Renal cortex interstitium (tissue), 11 donors: ENCODE measurements at regions not wholly inside any gene's neighbourhood (a gene's known extent, or its start where the extent isn't known, plus 50 kb on each side); places are given as distances from the start of the nearest gene placed in this dataset.
A peak's percentile ranks its signal among the peaks of the same experiment; 100 is the strongest.

Experiments
- DNase-seq, 11 donors: peaks; one replicate each; pipeline ENCODE4 v3.0.0-alpha.2; 2013; ENCODE audit warnings: low read depth in 9 of 11, low spot score in 4 of 11; ENCODE audit errors: extremely low read depth in 1 of 11

DNA sequence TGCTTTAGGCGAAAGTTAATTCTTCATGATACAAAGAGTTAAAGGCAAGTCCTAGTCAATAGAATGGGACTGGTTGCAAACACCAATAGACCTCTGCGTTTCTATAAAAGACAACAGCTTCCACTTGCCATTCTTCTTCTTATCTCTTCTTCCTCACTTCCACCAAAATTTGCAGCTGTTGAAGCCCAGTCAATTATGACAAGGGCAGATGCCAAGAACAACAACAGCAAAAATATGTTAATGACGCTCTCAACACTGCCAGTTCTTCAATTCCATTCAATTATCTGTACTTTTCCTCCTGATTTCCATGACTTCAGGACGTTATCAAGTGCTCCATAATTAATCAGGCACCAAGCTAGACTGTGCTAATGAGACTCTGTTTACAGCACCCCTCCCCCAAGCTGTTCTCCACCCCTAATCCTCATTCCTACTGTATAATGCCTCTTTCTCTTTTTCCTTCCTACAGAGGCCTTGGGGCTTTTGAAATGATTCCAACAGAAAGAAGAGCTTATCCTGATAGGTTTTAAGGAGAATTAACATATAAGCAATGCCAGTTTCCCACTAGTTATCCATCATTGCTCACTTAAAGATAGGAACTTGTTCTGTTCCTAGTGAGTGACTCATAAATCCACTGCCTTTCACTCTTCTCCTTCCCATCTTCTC is 1160.5 kb downstream of the IGSF11 start:
- no peak for DNase-seq

DNA sequence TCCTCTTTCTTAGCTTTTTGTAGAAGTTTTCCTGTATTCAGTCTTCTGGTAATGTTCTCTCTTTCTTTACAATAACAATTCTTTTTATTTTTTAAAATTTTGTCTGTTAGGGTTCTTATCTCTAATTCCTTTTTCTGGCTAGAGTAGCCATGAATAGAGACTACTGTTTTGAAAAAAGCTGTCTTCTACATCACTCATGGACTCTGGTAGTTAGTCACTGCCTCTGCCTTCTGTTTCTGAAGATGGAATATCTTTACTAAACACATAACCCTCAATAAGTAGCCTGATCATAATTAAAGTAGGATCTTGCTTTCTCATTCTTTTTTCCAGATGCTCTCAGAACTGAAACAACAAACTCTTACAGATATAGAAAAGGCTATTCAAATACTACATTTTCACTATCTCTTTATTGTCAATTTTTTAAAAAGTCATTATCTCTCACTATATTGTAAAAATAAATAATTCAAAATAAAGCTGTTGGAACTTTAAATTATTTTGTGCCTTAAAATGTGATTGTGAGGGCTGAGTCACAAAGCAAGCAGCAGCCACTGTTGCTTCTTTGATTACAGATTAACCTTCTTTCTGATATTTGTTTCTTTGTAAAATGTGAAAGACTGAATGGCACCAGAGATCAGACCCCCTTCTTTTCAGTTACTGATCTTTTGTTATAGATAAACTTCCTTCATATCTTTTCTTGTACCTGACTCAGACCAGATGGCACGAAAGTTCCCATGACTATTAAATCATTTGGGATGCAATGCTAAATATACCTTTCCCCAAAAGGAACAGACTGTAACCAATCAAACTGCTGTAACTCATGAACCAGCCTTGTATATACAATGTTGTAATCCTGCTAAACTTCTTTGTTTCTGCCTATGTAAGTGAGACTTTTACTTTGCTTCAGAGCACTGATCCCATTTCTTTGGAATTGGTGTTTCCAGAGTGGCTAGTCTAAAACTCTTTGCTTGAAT is 1159.5 kb downstream of the IGSF11 start:
- DNase-seq, result no peak

DNA sequence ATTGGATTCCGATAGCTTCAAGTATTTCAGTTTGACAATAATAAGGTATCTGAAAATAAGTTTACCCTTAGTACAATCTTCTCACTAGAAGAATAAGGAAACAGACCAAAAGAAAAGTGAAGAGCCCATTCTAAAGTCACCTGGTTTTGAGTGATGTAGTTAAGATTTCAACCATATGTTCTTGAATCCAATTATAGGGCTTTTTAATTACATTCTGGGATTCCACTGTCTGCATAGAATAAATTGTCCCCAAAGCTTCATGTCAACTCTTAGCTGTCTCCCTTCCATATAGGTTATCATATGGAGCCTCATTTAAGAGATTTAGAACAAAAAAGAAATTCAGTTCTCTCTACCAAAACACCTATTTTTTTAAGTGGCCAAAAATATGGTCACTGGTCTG is 1158.8 kb downstream of the IGSF11 start:
- DNase-seq, result no peak

DNA sequence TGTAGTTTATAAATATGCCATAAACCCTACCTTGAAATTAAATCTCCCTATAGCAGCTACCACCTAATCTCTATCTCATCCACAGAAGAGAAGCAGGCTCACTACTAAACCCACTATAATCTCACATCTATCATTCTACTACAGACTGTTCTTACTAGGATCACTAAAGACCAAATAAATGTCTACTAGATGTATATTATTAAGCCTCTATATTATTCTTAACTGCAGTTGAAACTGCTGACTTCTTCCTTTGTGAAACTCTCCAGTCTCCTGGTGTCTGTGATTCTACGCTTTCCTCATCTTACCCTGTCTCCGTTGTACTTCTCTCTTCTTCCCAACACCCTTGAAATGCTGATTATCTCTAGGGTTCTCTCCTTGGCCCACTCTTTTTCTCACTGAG is 1154.0 kb downstream of the IGSF11 start:
- no peak for DNase-seq

DNA sequence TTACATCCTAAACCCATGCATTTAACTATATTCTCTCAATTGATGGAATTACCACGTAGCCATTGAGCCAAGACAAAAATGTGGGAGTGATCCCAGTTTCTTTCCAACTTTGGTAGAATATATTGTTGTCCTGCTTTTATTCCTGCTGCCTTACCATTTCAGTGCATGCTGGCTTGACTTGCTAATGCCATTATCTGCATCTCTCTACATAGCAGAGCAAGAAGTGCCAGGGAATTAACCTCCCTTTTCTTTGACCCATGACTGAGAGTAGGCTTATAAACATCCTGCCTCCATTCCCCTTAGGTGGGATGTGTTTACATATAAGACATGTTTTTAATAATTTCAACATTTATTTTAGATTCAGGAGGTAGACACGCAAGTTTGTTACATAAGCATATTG is 1153.4 kb downstream of the IGSF11 start:
- DNase-seq, result no peak

DNA sequence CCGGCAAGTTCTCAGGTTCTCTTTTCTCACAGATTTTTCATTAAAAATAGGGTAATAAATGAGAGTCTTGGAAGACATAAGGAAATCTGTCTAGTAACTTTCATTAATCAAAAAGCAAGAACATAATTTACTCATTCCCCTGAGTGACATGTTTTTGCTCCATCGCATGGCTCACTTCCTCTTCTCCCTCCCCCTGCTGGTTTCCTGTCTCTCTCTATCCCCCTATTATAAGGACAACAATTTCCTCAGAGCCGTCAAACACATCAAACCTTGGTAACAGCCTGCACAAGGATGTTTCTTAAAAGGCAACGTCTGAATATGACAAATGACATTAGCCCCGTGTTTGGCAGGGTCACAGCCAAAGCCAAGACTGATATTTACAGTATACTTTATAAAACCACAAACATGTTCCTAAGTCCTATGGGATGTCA is 1149.6 kb downstream of the IGSF11 start:
- peak in 2 of 11 donors; percentile 15 to 17 for DNase-seq

DNA sequence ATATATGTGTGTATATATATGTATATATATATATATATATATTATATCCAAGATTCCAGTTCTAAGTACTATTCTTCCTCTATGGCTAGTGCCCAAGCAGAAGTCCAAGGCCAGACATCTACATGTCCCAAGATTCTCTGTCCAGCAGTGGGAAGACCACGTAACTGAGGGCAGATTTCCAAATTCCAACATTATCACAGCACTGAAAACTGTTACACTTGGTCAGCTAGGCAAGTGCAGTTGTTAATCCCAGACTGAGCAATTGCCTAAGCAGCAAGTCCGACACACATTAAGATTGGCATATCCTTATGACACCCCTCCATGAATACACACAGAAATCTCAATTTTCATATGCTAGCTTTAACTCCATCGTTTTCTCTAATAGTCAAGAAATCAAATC is 1148.5 kb downstream of the IGSF11 start:
- no peak for DNase-seq

DNA sequence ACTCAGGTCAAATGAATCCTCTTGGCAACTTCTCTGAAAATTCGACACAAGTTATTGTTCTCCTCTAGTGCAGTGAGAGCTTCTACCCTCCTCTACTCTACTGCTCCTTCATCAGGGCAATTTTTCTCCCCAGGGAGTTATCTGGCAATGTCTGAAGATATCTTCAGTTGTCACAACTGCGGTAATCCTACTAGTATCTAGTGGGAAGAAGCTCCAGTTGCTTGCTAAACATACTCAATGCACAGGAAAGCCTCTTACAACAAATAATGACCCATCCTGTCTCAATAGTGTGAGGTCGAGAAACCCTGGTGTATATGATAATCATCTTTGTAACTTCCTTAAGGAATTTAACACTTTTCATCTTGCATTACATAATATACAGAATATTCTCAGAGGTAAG is 1147.6 kb downstream of the IGSF11 start:
- no peak for DNase-seq

DNA sequence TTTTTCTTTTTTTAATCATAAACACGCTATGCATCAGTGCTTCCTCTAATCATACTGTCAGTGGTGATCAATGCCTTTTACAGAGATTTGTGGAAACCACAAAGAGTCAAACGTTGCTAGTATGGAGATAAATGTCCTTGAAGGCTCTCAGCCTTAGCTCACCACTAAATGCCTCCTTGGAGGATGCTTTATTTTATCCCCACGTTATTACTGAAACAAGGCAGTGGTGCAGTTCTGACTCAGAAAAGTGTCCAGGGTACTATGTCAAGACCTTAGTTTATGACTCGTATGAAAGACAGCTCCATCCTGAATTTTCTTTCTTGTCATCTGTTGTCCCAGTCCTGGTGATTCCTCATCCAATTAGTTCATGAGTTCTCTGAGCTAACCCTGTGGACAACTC is 1146.7 kb downstream of the IGSF11 start:
- DNase-seq, result no peak

DNA sequence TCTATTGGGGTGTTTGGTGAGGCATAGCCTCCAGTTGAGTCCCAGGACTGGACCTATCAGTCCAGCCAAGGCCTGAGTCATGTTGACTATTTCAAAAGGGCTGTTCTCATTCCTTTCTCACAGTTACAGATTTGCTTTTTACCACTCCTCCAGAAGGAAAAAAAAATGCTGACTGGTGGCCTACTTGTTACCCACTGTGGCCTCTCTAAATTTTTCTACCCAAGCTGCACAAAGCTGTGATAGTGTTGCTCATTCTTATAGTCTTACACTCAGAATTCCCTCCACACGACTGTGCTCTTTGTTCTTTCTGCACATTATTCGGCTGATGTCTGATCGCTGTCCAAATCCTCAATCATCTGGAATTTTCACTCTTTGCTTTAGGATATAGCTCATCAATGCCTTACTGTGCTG is 1142.2 kb downstream of the IGSF11 start:
- no peak for DNase-seq

DNA sequence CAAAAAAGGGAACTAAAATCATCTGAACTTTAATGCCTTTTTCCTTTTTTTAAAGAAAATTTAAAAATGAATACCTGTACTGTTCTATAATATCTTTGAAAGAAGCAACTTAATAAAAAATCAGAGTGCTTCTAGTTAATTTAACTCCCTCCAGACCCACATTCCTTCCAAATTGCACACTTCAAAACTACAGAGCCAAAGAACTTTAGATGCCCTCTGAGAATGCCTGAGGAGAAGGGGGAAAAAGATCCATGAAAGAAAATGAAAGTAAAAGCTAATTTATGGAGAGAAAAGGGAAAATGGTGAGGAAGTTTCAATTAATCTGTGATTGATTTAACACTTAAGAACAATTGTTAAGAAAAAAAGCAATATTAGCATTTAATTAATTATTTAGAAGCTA is 1141.6 kb downstream of the IGSF11 start:
- DNase-seq, result no peak

DNA sequence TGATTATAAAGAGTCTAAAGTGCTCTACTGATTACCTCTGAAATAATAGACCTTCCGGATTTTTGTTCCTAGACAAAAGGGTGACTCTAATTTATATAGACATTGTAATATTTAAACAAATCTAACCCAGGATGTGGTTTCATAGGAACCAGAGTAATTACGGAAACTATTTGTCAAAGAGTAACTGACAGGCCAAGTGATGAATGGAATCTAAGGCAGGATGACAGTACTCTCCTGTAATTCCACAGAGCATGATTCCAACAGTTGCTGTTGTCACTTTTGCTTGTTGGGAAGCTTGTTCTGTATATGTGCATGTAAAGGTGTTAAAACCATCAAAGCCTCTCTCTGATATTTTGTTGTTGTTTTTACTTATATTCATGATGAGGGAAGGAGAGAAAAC is 1141.0 kb downstream of the IGSF11 start:
- DNase-seq, result no peak

DNA sequence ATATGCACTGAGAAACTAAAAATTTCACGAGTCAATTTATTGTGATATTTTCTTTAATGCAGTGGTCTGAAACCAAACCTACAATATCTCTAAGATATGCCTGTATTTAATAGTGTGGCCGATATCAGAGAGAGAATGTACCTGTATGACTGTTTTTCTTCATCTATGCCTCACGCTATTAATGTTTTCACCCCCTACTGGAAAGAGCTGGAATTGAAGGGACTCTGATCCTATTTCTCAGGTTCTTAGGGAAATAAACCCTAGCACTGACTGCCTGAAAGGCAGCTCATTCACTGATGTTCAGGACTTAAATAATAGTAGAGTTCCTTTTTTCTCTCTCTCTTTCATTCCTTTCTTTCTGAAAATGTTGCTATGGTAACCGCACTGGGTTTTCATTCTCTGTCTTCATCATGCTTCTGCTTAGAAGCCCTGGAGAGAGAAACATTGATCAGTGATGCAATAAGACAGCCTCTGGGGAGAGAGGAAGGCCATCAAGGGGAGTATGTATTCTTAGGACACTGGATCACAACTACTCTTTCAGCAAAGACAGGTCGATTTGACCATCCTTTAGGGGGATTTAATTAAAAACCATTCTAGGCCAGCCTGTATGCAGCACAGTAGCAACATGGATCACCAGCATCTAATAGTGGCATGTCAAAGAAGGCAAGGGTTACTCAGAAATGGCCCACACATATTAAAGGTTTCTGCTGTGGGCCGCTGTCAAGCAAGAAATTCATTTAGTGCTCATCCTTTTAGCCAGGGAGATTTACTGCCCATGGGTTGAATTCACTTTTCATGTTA is 1135.7 kb downstream of the IGSF11 start:
- DNase-seq, result no peak

DNA sequence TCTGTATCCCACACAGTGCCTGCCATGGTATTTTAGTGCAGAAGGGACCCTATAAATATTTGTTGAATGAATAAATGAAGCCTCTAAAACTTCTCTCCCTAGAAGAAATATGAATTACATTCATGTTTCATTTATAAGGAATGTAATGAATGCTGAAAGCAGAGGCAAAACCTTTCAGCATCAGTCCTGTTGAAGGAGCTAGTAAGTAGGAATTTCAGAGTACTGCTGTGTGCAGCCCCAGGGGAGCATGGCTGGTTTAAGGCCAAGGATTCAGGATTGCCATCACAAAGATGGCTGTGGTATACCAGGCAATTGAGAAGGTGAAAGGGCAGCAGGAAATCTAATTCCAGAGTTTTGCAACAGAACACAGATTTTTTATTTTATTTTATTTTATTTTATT is 1131.4 kb downstream of the IGSF11 start:
- no peak for DNase-seq

DNA sequence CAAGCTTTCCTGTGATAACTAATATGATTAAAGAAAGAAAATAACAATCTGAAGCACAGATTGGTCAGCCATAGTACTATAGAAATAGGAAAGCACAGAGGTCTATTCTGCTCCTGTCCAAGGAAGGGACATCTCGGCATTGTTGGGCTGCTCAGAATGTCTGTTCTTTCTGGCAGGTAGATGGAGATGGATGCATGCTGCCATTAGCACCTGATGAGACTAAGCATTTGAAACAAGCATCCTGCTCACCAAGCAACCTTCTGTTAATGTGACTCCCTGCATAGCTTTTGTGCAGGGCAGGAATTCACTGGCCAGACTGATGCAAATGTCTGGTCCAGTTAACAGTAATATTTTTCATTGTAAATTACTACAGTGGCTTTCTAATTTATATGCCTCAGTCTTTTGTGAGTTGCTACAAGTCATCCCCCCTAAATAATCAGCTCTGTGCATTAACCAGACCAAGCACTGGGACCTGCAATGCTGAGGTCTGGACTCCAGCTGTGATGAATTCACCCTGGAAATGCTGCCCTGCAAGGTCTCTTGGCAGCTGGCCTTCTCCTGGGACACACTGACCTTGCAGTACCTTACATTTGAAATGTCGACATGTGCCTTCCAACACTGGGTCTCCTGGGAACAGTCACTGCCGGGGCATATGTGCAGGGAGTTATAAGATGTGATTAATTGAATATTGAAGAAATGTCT is 1123.7 kb downstream of the IGSF11 start:
- DNase-seq, result peak in 1 of 11 donors; percentile 5

DNA sequence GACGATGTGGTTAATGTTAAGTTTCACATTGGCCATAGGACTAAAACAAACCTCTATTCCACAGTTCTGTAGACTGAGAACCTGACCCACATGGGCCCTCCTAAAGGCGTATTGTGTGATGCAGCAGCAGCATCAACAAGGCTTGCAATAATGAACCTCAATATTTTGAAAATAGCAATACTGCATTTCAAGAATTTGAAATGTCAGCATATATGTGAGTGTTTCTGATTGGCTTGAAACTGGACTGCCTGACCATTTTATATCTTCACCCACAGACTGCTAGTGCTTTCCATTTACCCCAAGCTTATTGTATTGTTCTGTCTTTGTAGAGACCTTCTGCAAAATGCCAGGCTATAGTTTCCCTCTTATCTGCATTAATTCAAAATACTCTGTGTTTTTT is 1122.3 kb downstream of the IGSF11 start:
- no peak for DNase-seq

DNA sequence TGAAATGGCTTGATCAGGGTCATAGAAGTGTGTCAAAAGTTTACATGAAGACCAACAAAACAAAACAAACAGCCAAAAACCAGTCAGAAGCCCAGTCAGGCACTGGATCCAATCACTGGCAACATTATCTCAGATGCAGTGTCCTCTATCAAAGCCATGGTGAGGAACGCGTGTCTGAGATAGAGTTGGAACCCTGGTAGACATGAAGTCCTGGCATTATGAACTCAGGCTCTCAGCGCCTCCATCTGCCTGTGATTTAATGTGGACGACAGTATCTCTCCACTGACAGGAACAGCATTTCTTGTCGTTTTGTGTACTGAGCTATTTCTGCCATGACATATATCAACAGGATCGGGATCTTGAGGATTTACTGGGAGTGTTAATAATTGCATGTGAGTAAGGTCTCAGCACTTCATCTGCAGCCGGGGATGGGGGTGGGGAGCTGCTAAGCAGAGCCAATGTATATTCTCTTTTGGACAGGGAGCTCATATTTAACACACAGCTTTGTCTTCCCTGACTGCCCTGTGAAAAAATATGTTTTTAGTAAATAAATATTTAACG is 1120.0 kb downstream of the IGSF11 start:
- DNase-seq, result no peak

DNA sequence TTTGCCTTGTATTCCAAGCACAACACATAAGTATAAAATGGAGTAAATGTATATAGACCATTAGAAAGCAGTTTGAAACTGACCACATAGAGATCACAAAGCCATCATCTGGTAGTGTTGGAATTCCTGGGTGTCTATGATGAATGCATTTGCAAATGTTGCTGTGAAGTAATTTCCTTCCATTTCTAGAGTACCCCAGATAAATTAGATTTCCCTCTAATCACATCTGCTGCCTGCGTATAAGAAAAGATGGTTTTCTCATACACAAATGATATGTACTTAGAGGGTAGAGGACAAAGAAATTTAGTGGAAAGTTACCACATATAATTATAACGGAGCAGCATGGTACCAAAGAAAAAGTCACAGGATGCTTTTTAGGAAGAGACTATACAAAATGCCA is 1117.8 kb downstream of the IGSF11 start:
- no peak for DNase-seq

DNA sequence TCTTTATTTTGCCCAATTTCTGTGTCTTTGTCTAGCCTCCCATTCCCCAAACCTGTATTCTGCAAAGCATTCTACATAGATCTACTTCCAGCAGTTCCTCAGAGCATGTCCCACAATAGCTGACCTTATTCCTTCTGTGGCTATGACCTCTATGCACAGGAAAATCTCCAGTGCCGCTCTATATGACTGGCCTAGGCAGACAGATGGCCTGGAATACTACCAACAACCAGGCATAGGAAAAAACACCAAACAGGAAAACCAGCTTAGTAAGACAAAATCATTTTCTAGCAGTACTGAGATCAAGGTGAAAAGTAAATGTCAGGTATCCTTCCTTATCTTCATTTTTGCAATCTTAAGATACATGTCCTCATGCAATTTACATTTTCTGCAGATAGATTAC is 1115.0 kb downstream of the IGSF11 start:
- DNase-seq, result no peak
